A549 (cell line): ENCODE measurements at regions not wholly inside any gene's neighbourhood (a gene's known extent, or its start where the extent isn't known, plus 50 kb on each side); places are given as distances from the start of the nearest gene placed in this dataset.

Experiments
- ATAC-seq, 2 experiments: fragments of 200-7000 bp in 1 of 2; fragments of >200 bp in 1 of 2; cut with Nextera tagmentation in 1 of 2; cut with Tn5 transposase in 1 of 2; 3 replicates each; pipeline versions ENCODE4 v1.8.0 to v1.9.1; 2018 to 2020; ENCODE audit warnings: mild to moderate bottlenecking in 1 of 2, moderate library complexity in 1 of 2
- CTCF ChIA-PET: fragments of 300-600 bp; sonication (Branson Sonifier 250); formaldehyde crosslinking; extraction: SDS; loops from one replicate; lab custom pipeline; 2021; ENCODE audit warnings: antibody characterized with exemption, inconsistent platforms; lab: Yijun Ruan, JAX
- POLR2A ChIA-PET: fragments of 350-600 bp; formaldehyde crosslinking; extraction: SDS; loops from one replicate; lab custom pipeline; 2021; ENCODE audit warnings: antibody characterized with exemption, inconsistent platforms; lab: Yijun Ruan, JAX
- DNase-seq, 2 experiments: peaks; one replicate each; pipeline versions ENCODE4 v3.0.0 to v3.0.0-alpha.2; 2011 to 2016; ENCODE audit warnings: low read depth in 1 of 2, low spot score in 1 of 2
- FAIRE-seq: peaks from 2 replicates; lab custom pipeline; 2011; peaks lifted over from hg19 to GRCh38; lab: Jason Lieb, UNC
- H3K27ac ChIP-seq, 2 experiments: fragments of >200 bp; sonication (Bioruptor Twin); formaldehyde crosslinking; 3 replicates each; pipeline ENCODE4 v1.5.1; 2016 to 2017
- H3K4me1 ChIP-seq: fragments of >200 bp; sonication (Bioruptor Twin); formaldehyde crosslinking; 3 replicates; pipeline ENCODE4 v1.6.1; 2016
- H3K4me2 ChIP-seq: fragments of >200 bp; sonication (Bioruptor Twin); formaldehyde crosslinking; 3 replicates; pipeline ENCODE4 v1.6.1; 2016
- H3K4me3 ChIP-seq: fragments of >200 bp; sonication (Bioruptor Twin); formaldehyde crosslinking; 3 replicates; pipeline ENCODE4 v1.5.1; 2016
- H3K9me3 ChIP-seq: fragments of >200 bp; sonication (Bioruptor Twin); formaldehyde crosslinking; 3 replicates; pipeline ENCODE4 v1.6.1; 2016
- BCL3 ChIP-seq: fragments of >200 bp; sonication (Bioruptor Twin); formaldehyde crosslinking; IDR thresholded peaks from 3 replicates; pipeline ENCODE4 v1.6.1; 2016
- CBX8 ChIP-seq: fragments of 200-600 bp; sonication (generic); IDR thresholded peaks from 2 replicates; pipeline ENCODE4 v1.6.1; 2016
- CHD2 ChIP-seq: fragments of 150-350 bp; IDR thresholded peaks from 2 replicates; pipeline ENCODE4 v1.6.1; 2014; ENCODE audit warnings: low read length; ENCODE audit not compliant: partially characterized antibody
- CHD4 ChIP-seq: fragments of 200-600 bp; sonication (generic); IDR thresholded peaks from 2 replicates; pipeline ENCODE4 v1.6.1; 2016; ENCODE audit warnings: antibody characterized with exemption, mild to moderate bottlenecking, borderline replicate concordance
- EHF ChIP-seq: fragments of 250-450 bp; sonication (Bioruptor Pico); IDR thresholded peaks from 2 replicates; pipeline ENCODE4 v1.5.0; 2020; ENCODE audit warnings: mild to moderate bottlenecking
- ELK1 ChIP-seq: fragments of 150-350 bp; IDR thresholded peaks from 2 replicates; pipeline ENCODE4 v1.6.1; 2014; ENCODE audit warnings: low read depth, mild to moderate bottlenecking, low read length
- FOSB ChIP-seq: fragments of 250-450 bp; sonication (Bioruptor Pico); IDR thresholded peaks from 2 replicates; pipeline ENCODE4 v1.5.0; 2020; ENCODE audit warnings: mild to moderate bottlenecking, moderate library complexity
- GATA3 ChIP-seq: IDR thresholded peaks from 2 replicates; pipeline ENCODE4 v1.6.1; 2012; ENCODE audit warnings: borderline replicate concordance
- HEYL ChIP-seq: fragments of 250-450 bp; sonication (Bioruptor Pico); IDR thresholded peaks from 2 replicates; pipeline ENCODE4 v1.8.0; 2021; ENCODE audit warnings: mild to moderate bottlenecking, moderate library complexity
- HOXA7 ChIP-seq: fragments of 250-450 bp; sonication (Bioruptor Pico); IDR thresholded peaks from 2 replicates; pipeline ENCODE4 v1.5.0; 2020; ENCODE audit warnings: mild to moderate bottlenecking, moderate library complexity
- HOXB5 ChIP-seq: fragments of 250-450 bp; sonication (Bioruptor Pico); IDR thresholded peaks from 2 replicates; pipeline ENCODE4 v1.5.0; 2020; ENCODE audit warnings: mild to moderate bottlenecking, moderate library complexity
- MAFK ChIP-seq: fragments of 450-650 bp; IDR thresholded peaks from 2 replicates; pipeline ENCODE4 v1.6.1; 2014; ENCODE audit not compliant: partially characterized antibody
- MAZ ChIP-seq: fragments of 150-350 bp; IDR thresholded peaks from 2 replicates; pipeline ENCODE4 v1.6.1; 2014; ENCODE audit warnings: antibody characterized with exemption, low read depth, low read length, borderline replicate concordance
- NFE2L2 ChIP-seq: fragments of 150-350 bp; conservative IDR thresholded peaks from 2 replicates; pipeline ENCODE4 v1.6.1; 2014; ENCODE audit warnings: low read length
- NPAS2 ChIP-seq: fragments of 250-450 bp; sonication (Bioruptor Pico); IDR thresholded peaks from 2 replicates; pipeline ENCODE4 v1.8.0; 2022; ENCODE audit warnings: mild to moderate bottlenecking, moderate library complexity, borderline replicate concordance
- PBX3 ChIP-seq: IDR thresholded peaks from 2 replicates; pipeline ENCODE4 v1.6.1; 2012
- PHF8 ChIP-seq: fragments of 200-600 bp; sonication (generic); IDR thresholded peaks from 2 replicates; pipeline ENCODE4 v1.6.1; 2016; ENCODE audit warnings: low read depth, mild to moderate bottlenecking, antibody characterized with exemption, moderate library complexity, borderline replicate concordance
- POLR2A ChIP-seq: IDR thresholded peaks from 2 replicates; pipeline ENCODE4 v1.6.1; 2012; ENCODE audit warnings: mild to moderate bottlenecking, low read length
- RCOR1 ChIP-seq: fragments of 150-350 bp; IDR thresholded peaks from 2 replicates; pipeline ENCODE4 v1.6.1; 2014; ENCODE audit warnings: antibody characterized with exemption, low read length, low read depth
- RFX5 ChIP-seq: fragments of 450-650 bp; IDR thresholded peaks from 2 replicates; pipeline ENCODE4 v1.7.1; 2014; ENCODE audit warnings: antibody characterized with exemption, mild to moderate bottlenecking, moderate library complexity
- RNF2 ChIP-seq: fragments of 200-600 bp; sonication (generic); IDR thresholded peaks from 2 replicates; pipeline ENCODE4 v1.6.1; 2016; ENCODE audit warnings: low read depth, mild to moderate bottlenecking, antibody characterized with exemption, moderate library complexity, borderline replicate concordance
- SREBF2 ChIP-seq: fragments of 450-650 bp; IDR thresholded peaks from 2 replicates; pipeline ENCODE4 v1.6.1; 2014; ENCODE audit warnings: mild to moderate bottlenecking, moderate library complexity
- TP53 ChIP-seq: fragments of 250-450 bp; sonication (Bioruptor Pico); IDR thresholded peaks from 2 replicates; pipeline ENCODE4 v1.5.0; 2021; ENCODE audit warnings: mild to moderate bottlenecking, moderate library complexity
- ZFP36 ChIP-seq: fragments of 450-650 bp; IDR thresholded peaks from 2 replicates; pipeline ENCODE4 v1.6.1; 2014; ENCODE audit warnings: borderline replicate concordance; ENCODE audit not compliant: partially characterized antibody
- ZSCAN20 ChIP-seq: fragments of 250-450 bp; sonication (Bioruptor Pico); IDR thresholded peaks from 2 replicates; pipeline ENCODE4 v1.8.0; 2022; ENCODE audit warnings: mild to moderate bottlenecking, moderate library complexity
- WGBS: methylation state at CpG from one replicate; pipeline ENCODE4 v1.1.6; 2017; ENCODE audit errors: missing lambda C conversion rate; 5-methylcytosine and 5-hydroxymethylcytosine counted together
- TF ChIP-seq, protein P1 (sequence below): fragments of 250-450 bp; sonication (Bioruptor Pico); IDR thresholded peaks from 2 replicates; pipeline ENCODE4 v1.5.0; 2021; ENCODE audit warnings: mild to moderate bottlenecking, moderate library complexity, borderline replicate concordance
- TF ChIP-seq, protein P2 (sequence below): fragments of 250-450 bp; sonication (Bioruptor Pico); IDR thresholded peaks from 2 replicates; pipeline ENCODE4 v1.5.0; 2020; ENCODE audit warnings: low read depth, mild to moderate bottlenecking, moderate library complexity

- Histone ChIP-seq H3K27ac (no peak overlapping the region), H3K4me2 (no peak overlapping the region), H3K9me3 (no peaks in the 10 kb centered on the region), H3K4me3 (no peak overlapping the region), H3K4me1 (no peaks in the 10 kb centered on the region)
- ChIA-PET POLR2A (no interaction called here), CTCF (no interaction called here)
- 5% methylated on average over 3 of the region's 3 CpGs for WGBS
- ATAC-seq (no peak), DNase-seq (no peak), FAIRE-seq (no peak)
- TF ChIP-seq NPAS2 (no peak), MAFK (no peak), CHD2 (no peak), TP53 (CRISPR knock-in tag) (no peak), ELK1 (no peak), PBX3 (no peak)
Measured at GRCh38 chr13:56697011-56697410, 443.7 kb upstream of the PRR20A start.

GRCh38 chr13:56700324-56700723 lies 440.4 kb upstream of the PRR20A start:
- CTCF ChIA-PET = no interaction called here
- POLR2A ChIA-PET = no interaction called here
- no peak for ATAC-seq
- H3K9me3 ChIP-seq = no peaks in the 10 kb centered on the region
- no peak overlapping the region for H3K4me2 ChIP-seq
- no peak for FAIRE-seq
- TF ChIP-seq PHF8 = no peak
- no peak for TF ChIP-seq EHF
- TF ChIP-seq, protein P1, sequence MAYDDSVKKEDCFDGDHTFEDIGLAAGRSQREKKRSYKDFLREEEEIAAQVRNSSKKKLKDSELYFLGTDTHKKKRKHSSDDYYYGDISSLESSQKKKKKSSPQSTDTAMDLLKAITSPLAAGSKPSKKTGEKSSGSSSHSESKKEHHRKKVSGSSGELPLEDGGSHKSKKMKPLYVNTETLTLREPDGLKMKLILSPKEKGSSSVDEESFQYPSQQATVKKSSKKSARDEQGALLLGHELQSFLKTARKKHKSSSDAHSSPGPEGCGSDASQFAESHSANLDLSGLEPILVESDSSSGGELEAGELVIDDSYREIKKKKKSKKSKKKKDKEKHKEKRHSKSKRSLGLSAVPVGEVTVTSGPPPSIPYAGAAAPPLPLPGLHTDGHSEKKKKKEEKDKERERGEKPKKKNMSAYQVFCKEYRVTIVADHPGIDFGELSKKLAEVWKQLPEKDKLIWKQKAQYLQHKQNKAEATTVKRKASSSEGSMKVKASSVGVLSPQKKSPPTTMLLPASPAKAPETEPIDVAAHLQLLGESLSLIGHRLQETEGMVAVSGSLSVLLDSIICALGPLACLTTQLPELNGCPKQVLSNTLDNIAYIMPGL (CRISPR knock-in tag) = no peak
- TF ChIP-seq RFX5 = no peak
- TF ChIP-seq ZSCAN20 (CRISPR knock-in tag) = no peak
- no peak for TF ChIP-seq HOXB5
- TF ChIP-seq, all 56 proteins: peak for 0
- no peak overlapping the region for H3K4me3 ChIP-seq
- 29% methylated on average over 4 of the region's 4 CpGs for WGBS
- no peak overlapping the region for H3K27ac ChIP-seq
- peak in 1 of 2 experiments; percentile 2 for DNase-seq
- no peaks in the 10 kb centered on the region for H3K4me1 ChIP-seq

DNA sequence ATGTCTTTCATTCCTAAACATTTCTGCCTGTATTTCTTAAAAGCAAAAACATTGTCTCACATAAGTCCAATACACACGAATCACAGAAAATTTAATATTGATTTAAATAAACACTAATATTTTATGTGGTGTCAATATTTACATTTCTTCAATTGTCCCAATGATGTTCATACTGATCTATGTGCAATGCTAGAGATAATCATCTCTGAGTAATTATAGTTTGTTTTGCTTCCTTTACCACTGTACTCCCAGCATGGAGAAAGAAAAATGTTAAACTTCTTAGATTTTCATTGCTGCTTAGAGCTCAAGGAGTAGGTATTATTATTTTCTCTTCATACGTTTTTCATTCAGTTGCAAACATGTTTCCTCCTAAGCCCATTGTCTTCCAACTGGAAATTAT lies 434.2 kb upstream of the PRR20A start:
- POLR2A ChIA-PET = no interaction called here
- 0% methylated on average over 2 of the region's 2 CpGs for WGBS
- no peak overlapping the region for H3K4me3 ChIP-seq
- ATAC-seq (no peak), FAIRE-seq (no peak), DNase-seq (no peak)
- H3K27ac ChIP-seq = no peak overlapping the region
- TF ChIP-seq HEYL (CRISPR knock-in tag) (no peak), SREBF2 (no peak), CHD4 (no peak), POLR2A (no peak), BCL3 (no peak), RCOR1 (no peak), RNF2 (no peak), NFE2L2 (no peak), MAZ (no peak), CBX8 (no peak), GATA3 (no peak), ZFP36 (no peak), FOSB (CRISPR knock-in tag) (no peak), HOXA7 (CRISPR knock-in tag) (no peak)
- TF ChIP-seq, protein P1 (CRISPR knock-in tag) = no peak
- TF ChIP-seq, protein P2, sequence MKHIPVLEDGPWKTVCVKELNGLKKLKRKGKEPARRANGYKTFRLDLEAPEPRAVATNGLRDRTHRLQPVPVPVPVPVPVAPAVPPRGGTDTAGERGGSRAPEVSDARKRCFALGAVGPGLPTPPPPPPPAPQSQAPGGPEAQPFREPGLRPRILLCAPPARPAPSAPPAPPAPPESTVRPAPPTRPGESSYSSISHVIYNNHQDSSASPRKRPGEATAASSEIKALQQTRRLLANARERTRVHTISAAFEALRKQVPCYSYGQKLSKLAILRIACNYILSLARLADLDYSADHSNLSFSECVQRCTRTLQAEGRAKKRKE = no peak
- no peaks in the 10 kb centered on the region for H3K4me1 ChIP-seq
- H3K4me2 ChIP-seq = no peak overlapping the region
- H3K9me3 ChIP-seq = no peaks in the 10 kb centered on the region
- CTCF ChIA-PET = no interaction called here
